ENCODE measurements at regions not wholly inside any gene's neighbourhood (a gene's known extent, or its start where the extent isn't known, plus 50 kb on each side); places are given as distances from the start of the nearest gene placed in this dataset.

- no peak for TF ChIP-seq ZNF777 (tag by site-specific recombination; IDR thresholded peaks at IDR 0.05; ENCODE audit: borderline replicate concordance)
- no peak for TF ChIP-seq KLF16 (tag by site-specific recombination; IDR thresholded peaks at IDR 0.05)
- TF ChIP-seq ZNF175 (tag by site-specific recombination; IDR thresholded peaks at IDR 0.05): no peak
- no peak for TF ChIP-seq ZNF292 (tag by site-specific recombination; IDR thresholded peaks at IDR 0.05; ENCODE audit: borderline replicate concordance, low read depth)
- no peak for TF ChIP-seq ZFP3 (tag by site-specific recombination; IDR thresholded peaks at IDR 0.05; ENCODE audit: low read depth)
- no peak for TF ChIP-seq CTCF (tag by site-specific recombination; IDR thresholded peaks at IDR 0.05)
- TF ChIP-seq REPIN1 (tag by site-specific recombination; IDR thresholded peaks at IDR 0.05; ENCODE audit: low read depth): no peak
- no peak for TF ChIP-seq YY1 (tag by site-specific recombination; IDR thresholded peaks at IDR 0.05)
- TF ChIP-seq ZNF610 (tag by site-specific recombination; IDR thresholded peaks at IDR 0.05; ENCODE audit: borderline replicate concordance): no peak
- TF ChIP-seq, protein P1, sequence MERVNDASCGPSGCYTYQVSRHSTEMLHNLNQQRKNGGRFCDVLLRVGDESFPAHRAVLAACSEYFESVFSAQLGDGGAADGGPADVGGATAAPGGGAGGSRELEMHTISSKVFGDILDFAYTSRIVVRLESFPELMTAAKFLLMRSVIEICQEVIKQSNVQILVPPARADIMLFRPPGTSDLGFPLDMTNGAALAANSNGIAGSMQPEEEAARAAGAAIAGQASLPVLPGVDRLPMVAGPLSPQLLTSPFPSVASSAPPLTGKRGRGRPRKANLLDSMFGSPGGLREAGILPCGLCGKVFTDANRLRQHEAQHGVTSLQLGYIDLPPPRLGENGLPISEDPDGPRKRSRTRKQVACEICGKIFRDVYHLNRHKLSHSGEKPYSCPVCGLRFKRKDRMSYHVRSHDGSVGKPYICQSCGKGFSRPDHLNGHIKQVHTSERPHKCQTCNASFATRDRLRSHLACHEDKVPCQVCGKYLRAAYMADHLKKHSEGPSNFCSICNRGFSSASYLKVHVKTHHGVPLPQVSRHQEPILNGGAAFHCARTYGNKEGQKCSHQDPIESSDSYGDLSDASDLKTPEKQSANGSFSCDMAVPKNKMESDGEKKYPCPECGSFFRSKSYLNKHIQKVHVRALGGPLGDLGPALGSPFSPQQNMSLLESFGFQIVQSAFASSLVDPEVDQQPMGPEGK (tag by site-specific recombination; IDR thresholded peaks at IDR 0.05): no peak
- TF ChIP-seq ZNF654 (tag by site-specific recombination; IDR thresholded peaks at IDR 0.05; ENCODE audit: low read depth): no peak
- TF ChIP-seq ZNF701 (tag by site-specific recombination; IDR thresholded peaks at IDR 0.05): no peak
These were observed 160.3 kb downstream of the ETS2 start for GRCh38 chr21:38965910-38966504.
